Kasumi-1 (cell line): ENCODE measurements at regions not wholly inside any gene's neighbourhood (a gene's known extent, or its start where the extent isn't known, plus 50 kb on each side); places are given as distances from the start of the nearest gene placed in this dataset.
"Not testable (repeated sequence)": the region's sequence is repeated elsewhere in the genome, so short reads cannot be mapped to it uniquely, and the experiment has no call there.

Experiments used
- DNase-seq, 2 experiments: peaks; one replicate each; lab custom pipeline; 2025; lab: John Stamatoyannopoulos, UW

DNA sequence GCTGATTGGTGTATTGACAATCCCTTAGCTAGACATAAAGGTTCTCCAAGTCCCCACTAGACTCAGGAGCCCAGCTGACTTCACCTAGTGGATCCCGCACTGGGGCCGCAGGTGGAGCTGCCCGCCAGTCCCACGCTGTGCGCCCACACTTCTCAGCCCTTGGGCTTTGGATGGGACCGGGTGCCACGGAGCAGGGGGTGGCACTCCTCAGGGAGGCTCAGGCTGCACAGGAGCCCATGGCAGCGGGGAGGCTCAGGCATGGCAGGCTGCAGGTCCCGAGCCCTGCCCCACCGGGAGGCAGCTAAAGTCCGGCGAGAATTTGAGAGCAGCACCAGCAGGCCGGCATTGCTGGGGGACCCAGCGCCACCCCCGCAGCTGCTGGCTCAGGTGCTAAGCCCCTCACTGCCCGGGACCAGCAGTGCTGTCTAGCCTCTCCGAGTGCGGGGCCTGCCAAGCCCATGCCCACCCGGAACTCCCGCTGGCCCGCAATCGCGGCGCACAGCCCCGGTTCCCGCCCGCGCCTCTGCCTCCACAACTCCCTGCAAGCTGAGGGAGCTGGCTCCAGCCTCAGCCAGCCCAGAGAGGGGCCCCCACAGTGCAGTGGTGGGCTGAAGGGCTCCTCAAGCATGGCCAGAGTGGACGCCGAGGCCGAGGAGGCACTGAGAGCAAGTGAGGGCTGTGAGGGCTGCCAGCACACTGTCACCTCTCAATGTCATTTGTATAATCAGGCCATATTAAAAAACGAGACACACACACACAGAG lies 437.2 kb downstream of the CSNK1G3 start:
- DNase-seq = no peak

DNA sequence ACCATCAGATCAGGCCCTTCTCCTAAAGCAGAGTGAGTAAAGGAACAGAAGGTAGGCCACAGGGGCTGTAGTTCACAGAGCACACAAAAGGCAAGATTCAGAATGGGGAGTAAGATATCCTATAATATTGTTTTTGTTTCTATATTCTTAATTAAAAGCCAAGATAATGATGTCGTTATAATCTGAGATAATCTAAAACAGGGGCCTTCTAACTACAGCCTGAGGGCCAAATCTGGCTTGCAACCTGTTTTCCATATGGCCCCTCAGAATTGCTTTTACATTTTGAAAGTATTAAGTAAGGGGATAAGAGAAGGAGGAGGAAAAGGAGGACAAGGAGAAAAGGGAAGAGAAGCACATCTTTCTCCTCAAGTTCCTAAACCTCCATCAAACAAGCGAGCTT lies 435.8 kb downstream of the CSNK1G3 start:
- DNase-seq = no peak

GRCh38 chr5:123945548-123945947 lies 433.6 kb downstream of the CSNK1G3 start:
- DNase-seq = no peak

GRCh38 chr5:123943151-123943550 lies 431.2 kb downstream of the CSNK1G3 start:
- no peak for DNase-seq

GRCh38 chr5:123940416-123940815 lies 428.4 kb downstream of the CSNK1G3 start:
- DNase-seq = no peak

GRCh38 chr5:123937230-123937629 lies 425.3 kb downstream of the CSNK1G3 start:
- DNase-seq = peak; percentile 46 to 57

- DNase-seq = no peak
Observed at GRCh38 chr5:123936548-123936947, 424.6 kb downstream of the CSNK1G3 start.

- not testable (repeated sequence) for DNase-seq
Observed at GRCh38 chr5:123933812-123934211, 421.8 kb downstream of the CSNK1G3 start.

- no peak for DNase-seq
Observed at GRCh38 chr5:123929055-123929474, 417.1 kb downstream of the CSNK1G3 start.

GRCh38 chr5:123928401-123928800 lies 416.4 kb downstream of the CSNK1G3 start:
- no peak for DNase-seq

DNA sequence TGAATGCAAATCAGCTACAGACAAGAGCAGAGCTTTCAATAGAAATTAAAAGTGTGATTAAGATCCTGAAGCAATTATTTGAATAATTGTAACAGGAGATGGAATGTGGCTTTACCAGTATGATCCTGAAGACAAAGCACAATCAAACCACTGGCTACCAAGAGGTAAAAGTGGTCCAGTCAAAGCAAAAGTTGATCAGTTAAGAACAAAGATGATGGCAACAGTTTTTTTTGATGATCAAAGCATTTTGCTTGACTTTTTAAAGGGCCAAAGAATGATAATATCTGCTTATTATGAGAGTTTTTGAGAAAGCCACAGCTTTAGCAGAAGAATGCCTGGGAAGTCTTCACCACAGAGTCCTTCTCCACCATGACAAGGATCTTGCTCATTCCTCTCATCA lies 409.2 kb downstream of the CSNK1G3 start:
- DNase-seq = no peak

GRCh38 chr5:123916345-123917121 lies 404.6 kb downstream of the CSNK1G3 start:
- no peak for DNase-seq

DNA sequence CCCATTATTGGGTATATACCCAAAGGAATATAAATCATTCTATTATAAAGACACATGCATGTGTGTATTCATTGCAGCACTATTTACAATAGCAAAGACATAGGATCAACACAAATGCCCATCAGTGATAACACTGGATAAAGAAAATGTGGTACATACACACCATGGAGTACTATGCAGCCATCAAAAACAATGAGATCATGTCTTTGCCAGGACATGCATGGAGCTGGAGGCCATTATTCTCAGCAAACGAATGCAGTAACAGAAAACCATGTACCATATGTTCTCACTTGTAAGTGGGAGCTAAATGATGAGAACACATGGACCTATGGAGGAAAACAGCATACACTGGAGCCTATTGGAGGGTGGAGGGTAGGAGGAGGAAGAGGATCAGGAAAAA lies 402.4 kb downstream of the CSNK1G3 start:
- no peak for DNase-seq

DNA sequence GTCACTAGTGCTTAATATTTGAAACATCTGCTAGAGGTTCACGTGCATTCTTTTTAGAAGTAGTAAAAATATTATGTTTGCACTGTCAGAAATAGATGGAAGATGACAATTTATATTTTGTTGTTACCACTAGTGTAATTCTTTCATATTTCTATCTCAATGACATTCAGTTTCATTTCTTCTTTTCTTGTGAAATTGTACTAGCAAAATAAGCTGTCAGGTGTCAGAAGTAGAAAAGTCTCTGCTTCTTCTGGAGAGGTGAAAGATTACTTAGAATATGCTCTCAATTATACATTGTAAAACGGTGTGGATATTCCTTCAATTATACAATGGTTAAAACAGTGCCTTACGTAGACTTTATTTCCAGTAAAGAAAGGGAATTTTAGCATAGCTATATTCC lies 395.4 kb downstream of the CSNK1G3 start:
- no peak for DNase-seq

DNA sequence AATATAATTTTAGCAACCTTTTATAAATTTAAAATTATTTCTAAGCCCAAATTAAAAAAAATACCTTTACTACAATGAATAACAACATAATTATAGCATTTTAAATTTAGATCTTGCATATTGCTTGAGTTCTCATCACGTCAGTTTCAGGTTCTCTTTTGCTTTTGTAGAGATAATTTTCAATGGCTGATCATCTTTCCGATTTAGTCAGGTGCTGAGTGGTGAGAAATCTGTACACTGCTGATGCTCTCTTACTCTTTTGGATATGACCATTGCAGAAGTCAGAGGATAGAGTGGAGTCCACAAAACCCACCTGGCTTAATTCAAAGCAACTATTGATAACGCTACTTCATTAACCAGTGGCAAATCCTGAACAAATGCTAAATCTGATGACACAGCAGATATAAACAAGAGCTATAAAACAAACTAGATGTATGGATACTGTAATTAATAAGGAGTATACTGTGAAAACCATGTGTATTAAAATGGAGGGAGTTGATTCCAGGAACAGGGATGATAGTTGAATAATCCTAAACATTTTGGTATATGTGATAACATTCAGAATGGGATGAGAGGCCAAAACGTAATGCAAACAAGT lies 394.8 kb downstream of the CSNK1G3 start:
- no peak for DNase-seq

DNA sequence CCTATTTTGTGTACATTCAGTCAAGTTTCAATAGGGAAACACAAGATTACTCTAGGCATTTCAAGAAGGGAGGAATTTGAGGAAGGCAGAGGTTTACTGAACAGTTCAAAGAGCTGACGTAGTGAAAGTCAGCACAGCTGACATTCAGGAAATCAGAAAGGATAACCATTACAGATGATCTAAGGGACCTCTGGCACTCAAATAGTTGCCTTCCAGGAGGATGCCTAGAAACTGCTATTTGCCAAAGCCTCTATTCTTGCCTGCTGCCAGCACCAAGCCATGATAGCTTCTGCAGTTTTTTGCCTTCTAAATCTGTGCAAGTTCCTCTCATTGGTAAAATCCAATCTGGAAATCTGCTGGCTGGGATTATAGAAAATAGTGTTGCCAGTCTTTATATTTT lies 373.1 kb downstream of the CSNK1G3 start:
- DNase-seq = no peak

DNA sequence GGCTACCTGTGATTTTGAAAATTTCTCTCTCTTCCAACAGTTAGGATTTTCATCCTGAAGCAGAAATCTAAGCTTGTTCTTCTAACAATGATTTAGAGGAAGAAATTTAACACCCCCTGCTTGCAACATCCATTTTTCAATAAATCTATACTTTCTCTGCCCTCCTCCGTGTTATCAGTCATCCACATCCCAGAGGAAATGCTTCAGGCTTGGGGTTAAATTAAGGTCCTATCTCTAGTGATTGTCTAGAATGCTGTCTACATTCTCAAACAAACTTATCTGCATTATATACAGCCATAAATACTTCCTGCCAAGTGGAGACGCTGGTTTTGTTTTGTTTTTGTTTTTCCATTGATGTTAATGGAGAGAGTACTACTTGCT lies 371.0 kb downstream of the CSNK1G3 start:
- no peak for DNase-seq

- DNase-seq = no peak
Observed at GRCh38 chr5:123882319-123882964, 370.5 kb downstream of the CSNK1G3 start.

DNA sequence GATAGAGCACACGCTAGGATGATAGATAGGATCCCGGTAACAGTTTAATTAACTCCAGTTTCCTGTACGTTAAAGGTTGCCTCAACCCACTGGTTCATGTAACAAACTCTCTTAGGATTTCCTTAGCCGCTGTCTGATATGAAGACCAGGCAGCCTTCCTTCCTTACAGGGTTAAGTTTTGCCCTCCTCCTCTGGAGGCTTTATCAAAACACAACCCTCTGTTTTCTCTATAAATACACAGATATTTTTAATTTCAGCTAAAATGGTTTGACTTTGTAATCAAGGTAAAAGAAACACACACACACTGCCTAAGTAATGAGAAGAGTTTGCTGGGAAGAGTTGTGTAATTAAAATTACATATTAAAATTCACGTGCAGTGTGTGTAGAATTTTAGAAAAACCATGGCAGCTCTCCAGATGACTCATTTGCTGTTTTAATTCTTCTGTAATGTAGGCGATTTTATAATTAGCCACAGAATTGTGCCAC lies 369.8 kb downstream of the CSNK1G3 start:
- DNase-seq = no peak

GRCh38 chr5:123880875-123881274 lies 368.9 kb downstream of the CSNK1G3 start:
- DNase-seq = no peak

- DNase-seq = no peak
Observed at GRCh38 chr5:123879071-123879470, 367.1 kb downstream of the CSNK1G3 start.

GRCh38 chr5:123876276-123876790 lies 364.4 kb downstream of the CSNK1G3 start:
- DNase-seq = no peak
